Kidney epithelial cell (primary cell): ENCODE measurements at regions not wholly inside any gene's neighbourhood (a gene's known extent, or its start where the extent isn't known, plus 50 kb on each side); places are given as distances from the start of the nearest gene placed in this dataset.

Experiments
- DNase-seq: peaks from one replicate; pipeline ENCODE4 v3.0.0-alpha.2; 2010; ENCODE audit warnings: low read depth
- H3K27me3 ChIP-seq: 2 replicates; pipeline ENCODE4 v1.6.0; 2011; ENCODE audit warnings: low read length; ENCODE audit not compliant: control insufficient read depth, insufficient read depth
- H3K36me3 ChIP-seq: 2 replicates; pipeline ENCODE4 v1.5.1; 2011; ENCODE audit warnings: low read length; ENCODE audit not compliant: control insufficient read depth, insufficient read depth
- H3K4me3 ChIP-seq: 2 replicates; pipeline ENCODE4 v1.5.1; 2011; ENCODE audit warnings: low read depth, mild to moderate bottlenecking, control low read depth, low read length
- CTCF ChIP-seq: IDR thresholded peaks from 2 replicates; pipeline ENCODE4 v1.5.1; 2011; ENCODE audit warnings: mild to moderate bottlenecking, moderate library complexity, low read length, control low read depth, inconsistent platforms; ENCODE audit not compliant: insufficient read depth, poor library complexity, severe bottlenecking

DNA sequence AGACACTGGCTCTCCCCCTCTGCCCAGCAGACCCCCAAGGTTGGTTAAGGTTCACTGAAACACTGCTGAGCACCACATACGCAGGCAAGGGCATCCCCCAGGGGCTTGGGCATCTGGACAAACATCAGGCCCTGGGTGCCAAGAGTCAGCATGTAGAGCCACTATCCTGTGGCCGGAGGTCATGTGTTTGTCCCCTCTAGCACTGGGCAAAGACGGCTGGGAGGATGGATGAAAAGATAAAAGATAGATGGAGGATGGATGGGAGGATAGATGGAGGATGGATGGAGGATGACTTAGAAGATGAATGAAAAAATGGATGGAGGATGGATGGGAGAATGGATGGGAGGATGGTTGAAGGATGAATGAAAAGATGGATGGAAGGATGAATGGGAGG is 216.8 kb upstream of the IER5L start:
- no peak for TF ChIP-seq CTCF
- Histone ChIP-seq H3K4me3 (no peak overlapping the region), H3K27me3 (peaks cover 12% of the 10 kb centered on the region), H3K36me3 (no peaks in the 10 kb centered on the region)
- no peak for DNase-seq

GRCh38 chr9:129394061-129394885 is 216.2 kb upstream of the IER5L start:
- no peak for TF ChIP-seq CTCF
- Histone ChIP-seq H3K36me3 (no peaks in the 10 kb centered on the region), H3K4me3 (no peak overlapping the region), H3K27me3 (peaks cover 12% of the 10 kb centered on the region)
- DNase-seq, result no peak

DNA sequence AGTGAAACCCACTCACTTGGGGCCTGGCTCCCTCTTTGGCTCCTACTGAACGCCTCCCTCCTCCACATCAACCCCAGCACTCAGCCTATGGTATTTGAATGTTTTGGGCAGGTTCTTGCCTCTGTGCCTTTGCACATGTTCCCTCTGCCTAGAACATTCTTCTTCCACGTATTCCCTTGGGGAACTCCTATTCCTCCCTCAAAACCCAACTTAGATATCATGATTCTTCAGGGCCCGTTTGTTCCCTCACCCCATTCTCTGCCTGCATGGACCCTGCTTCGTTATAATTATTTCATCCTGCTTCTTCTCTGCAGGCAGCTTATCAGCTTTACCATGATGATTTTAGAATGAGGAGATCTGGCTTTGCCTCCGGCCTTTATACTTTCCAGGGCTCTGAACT is 215.0 kb upstream of the IER5L start:
- no peak overlapping the region for H3K4me3 ChIP-seq

GRCh38 chr9:129392093-129392541 is 214.1 kb upstream of the IER5L start:
- no peaks in the 10 kb centered on the region for H3K36me3 ChIP-seq
- H3K27me3 ChIP-seq, result peaks cover 12% of the 10 kb centered on the region
- TF ChIP-seq CTCF, result no peak
- no peak for DNase-seq
- no peak overlapping the region for H3K4me3 ChIP-seq

More for the DNA sequence above, 215.0 kb upstream of the IER5L start:
- Histone ChIP-seq H3K27me3 (peaks cover 12% of the 10 kb centered on the region), H3K36me3 (no peaks in the 10 kb centered on the region)
- no peak for DNase-seq
- TF ChIP-seq CTCF, result no peak

DNA sequence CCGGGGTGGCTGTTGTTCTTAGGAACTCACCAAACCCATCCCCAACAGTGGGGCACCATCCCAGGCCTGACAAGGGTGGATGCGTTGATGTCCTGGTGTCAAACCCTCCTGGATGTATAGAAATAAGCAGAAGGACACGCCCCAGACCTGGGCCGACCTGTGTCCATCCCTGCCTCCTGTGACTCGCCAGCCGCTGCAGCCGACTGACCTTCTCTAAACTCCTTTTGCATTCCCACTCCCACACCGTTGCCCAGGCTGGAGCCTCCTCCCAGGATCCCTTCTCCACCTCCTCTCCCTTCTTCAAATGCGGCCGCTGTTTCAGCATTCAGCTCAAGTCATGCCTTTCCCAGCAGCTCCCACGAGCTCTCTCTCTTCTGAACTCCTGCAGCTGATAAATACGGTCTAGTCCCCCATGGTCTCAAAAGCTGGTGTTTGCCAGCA is 213.2 kb upstream of the IER5L start:
- Histone ChIP-seq H3K36me3 (no peaks in the 10 kb centered on the region), H3K4me3 (no peak overlapping the region), H3K27me3 (peaks cover 12% of the 10 kb centered on the region)
- no peak for TF ChIP-seq CTCF
- no peak for DNase-seq

- Histone ChIP-seq H3K36me3 (no peaks in the 10 kb centered on the region), H3K4me3 (no peak overlapping the region), H3K27me3 (peaks cover 12% of the 10 kb centered on the region)
- DNase-seq, result no peak
- TF ChIP-seq CTCF, result no peak
Measured at GRCh38 chr9:129390541-129390940, 212.5 kb upstream of the IER5L start.
